NCI-H2029 treated with DMSO at 0.1 percent for 48 hours (cell line): ENCODE measurements at regions not wholly inside any gene's neighbourhood (a gene's known extent, or its start where the extent isn't known, plus 50 kb on each side); places are given as distances from the start of the nearest gene placed in this dataset.

ENCODE experiments used
- DNase-seq: peaks from one replicate; lab custom pipeline; 2025; lab: John Stamatoyannopoulos, UW

DNA sequence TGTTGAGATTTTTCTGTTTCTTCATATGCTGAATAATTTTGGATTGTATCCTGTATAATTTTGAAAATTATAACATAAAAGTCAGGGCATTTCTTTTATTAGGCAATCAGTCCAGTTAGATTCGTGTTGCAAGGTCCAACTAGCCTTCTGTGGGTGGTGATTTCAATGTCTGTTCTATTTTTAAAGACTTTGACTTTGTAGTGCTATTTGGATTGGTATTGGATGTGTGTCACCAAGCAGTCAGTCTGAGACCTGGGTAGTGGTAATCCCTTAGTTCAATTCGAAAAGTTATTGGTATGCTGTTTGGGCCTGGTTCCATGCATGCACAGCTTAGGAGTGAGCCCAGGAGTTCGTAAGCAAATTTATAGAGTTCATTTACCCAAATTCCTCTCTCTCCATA, 82.2 kb downstream of the EPDR1 start:
- no peak for DNase-seq

GRCh38 chr7:38006559-38006958, 86.1 kb downstream of the EPDR1 start:
- DNase-seq, result no peak

- DNase-seq, result no peak
Measured at GRCh38 chr7:38007096-38007495, 86.7 kb downstream of the EPDR1 start.

DNA sequence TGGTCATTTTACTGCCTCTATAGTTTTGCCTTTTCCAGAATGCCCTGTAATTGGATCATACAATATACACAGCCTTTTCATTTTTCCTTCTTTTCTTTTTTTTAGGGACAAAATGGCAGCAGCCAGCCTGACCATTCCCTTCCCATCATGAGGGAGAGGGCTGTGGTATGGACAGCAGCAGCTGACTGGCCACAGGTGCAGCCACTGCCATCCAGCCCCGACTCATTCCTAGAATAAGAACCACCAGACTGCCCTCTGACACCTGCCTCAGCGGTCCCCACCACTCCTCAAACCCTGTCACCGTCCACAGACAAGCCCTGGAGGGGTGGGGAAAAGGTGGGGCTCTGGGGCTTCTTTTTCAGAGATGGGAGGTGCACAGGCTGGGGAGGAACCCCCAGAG, 92.8 kb downstream of the EPDR1 start:
- no peak for DNase-seq

DNA sequence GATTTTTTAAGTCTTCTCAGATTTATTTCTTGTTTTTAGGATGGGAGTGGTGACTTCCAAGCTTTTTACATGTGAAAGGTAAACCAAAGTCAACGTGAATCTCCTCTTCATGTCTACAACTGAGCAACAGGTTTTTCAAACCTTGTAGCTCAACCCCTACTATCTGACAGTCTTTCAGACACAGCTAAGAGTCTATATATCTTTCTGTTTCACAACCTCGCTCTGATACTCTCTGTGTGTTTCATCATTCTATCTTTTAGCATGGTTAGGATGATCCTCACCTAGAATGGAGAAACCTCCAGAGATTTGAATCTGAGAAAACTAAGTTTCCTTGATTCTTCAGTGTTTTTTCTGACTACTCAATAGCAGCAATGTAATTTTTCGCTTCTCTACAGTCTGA, 96.1 kb downstream of the EPDR1 start:
- DNase-seq, result no peak

GRCh38 chr7:38017320-38017719, 96.9 kb downstream of the EPDR1 start:
- no peak for DNase-seq

DNA sequence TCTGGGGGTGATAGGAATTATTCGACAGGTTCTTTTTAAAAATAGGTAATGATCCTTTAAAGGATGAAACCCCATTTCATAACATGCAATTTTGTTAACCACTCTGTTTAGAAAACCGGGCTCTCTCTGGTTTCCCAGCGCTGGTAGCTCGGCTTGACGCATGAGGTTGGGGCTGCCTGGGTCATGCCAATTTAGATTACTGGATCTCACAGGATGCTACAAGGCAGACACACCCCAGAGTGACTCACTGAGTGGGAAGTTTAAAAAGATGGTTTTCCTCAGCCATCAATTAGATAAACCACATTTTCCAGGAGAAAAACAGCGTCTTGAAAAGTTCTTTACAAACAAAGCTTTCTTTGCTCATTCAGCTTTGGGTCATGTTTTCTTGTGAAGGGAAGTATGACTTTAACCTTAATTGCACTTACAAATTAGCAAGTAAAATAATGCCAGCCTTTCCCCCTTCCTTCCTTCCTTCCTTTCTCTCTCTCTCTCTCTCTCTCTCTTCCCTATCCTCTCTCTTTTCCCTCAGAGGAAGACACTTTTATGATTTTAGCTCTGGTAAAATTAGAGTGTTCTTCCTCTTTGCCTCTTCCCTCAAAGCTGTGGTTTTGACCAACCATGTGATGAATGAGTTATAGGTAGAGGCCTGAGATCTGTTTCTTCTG, 99.8 kb downstream of the EPDR1 start:
- DNase-seq, result no peak

- DNase-seq, result no peak
Measured at GRCh38 chr7:38021892-38022291, 101.5 kb downstream of the EPDR1 start.

- no peak for DNase-seq
Measured at GRCh38 chr7:38025815-38026214, 105.4 kb downstream of the EPDR1 start.

DNA sequence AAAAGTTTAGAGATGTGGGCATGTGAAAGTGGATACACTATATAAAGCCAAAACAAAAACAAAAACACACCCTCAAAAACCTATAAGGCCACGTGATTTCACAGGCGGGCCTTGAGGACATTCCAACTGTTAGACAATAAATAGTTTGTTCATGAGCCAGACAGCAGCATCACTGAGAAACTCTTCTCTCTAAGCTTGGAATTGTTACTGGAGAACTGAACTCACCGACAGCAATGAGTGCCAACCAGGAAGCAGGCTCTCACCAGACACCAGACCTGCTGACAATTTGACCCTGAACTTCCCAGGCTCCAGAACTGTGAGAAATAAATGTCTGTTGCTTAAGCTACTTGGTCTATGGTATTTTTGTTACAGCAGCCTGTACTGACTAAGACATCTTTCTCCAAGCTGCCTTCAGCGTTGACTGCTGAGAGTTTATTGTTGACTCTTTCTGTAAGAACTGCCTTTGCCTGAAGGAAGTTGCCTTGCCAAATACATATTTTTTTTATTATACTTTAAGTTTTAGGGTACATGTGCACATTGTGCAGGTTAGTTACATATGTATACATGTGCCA, 107.5 kb downstream of the EPDR1 start:
- DNase-seq, result no peak

- no peak for DNase-seq
Measured at GRCh38 chr7:38034062-38034908, 113.8 kb downstream of the EPDR1 start.

DNA sequence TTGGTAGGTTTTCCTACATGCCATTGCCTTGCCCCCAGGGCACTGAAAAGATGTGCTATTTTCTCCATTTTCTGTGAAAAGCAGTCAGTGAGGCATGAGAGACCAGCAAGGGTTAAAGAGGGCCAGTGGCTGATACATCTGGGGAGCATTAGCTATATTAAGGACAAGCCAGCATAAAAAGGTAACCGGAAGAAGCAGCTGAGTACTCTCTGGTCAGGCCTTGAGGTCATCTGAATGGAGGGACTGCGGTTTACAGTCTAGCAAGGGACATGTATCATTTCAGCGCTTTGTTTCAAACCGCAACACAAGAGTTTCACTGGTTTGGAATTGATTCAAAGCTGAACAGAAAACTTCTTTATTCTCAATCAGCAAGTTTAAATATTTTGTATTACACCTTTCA, 120.4 kb downstream of the EPDR1 start:
- no peak for DNase-seq

GRCh38 chr7:38049679-38050078, 128.4 kb upstream of the STARD3NL start:
- no peak for DNase-seq

DNA sequence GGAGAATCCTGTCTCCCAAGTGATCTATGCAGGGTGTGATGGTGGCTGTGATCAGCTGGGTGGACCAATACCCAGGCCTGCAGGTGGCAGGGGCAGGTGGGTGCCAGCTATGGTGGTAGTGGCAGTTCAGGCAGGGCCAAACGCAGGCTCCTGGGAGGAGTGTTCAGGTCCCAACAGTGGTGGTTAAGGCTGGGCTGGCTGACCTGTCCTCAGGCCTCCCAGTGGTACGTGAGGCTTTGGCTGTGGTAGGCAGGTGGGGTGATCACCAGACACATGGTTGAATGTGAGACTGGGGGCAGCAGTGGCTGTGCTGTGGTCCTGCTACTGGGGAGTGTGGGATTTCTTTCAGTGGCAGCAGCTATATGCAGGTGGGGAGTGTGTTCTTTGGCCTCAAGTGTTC, 126.7 kb upstream of the STARD3NL start:
- no peak for DNase-seq

DNA sequence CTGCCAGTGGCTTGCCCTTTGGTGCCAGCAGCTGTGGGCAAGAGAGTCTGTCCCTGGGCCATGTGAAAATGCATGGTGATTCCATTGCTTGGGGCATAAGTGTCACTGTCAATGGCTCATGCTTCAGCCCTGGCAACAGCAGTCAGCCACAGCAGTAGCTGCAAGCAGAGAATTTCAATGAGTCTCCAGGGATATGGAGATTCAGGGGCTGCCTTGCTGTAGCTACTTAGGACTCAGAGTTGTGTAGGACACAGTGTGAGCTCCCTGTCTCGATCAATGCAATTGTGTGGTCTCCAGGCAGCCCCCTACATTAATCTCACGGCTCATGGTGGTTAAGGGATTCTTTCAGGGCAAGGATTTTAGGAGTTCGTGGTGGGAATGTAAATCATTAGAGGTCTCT, 126.3 kb upstream of the STARD3NL start:
- no peak for DNase-seq

DNA sequence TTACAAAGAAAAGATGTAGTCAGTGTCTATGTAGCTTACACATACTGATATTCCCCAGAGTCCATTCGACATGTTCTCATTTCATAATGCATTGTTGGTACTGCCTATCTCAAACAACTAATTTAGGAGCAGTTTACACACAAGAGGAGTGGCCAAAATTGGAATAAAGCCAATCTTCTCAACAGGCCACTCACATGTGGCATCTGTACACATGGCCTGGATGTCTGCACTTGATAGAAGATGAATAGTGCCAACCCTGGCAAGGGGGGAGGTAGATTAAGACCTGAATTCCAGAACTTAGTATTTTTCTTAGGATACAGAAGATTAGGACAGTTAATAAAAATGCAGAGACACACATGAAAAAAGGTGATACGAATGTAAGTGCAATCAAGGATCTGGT, 125.3 kb upstream of the STARD3NL start:
- DNase-seq, result no peak

DNA sequence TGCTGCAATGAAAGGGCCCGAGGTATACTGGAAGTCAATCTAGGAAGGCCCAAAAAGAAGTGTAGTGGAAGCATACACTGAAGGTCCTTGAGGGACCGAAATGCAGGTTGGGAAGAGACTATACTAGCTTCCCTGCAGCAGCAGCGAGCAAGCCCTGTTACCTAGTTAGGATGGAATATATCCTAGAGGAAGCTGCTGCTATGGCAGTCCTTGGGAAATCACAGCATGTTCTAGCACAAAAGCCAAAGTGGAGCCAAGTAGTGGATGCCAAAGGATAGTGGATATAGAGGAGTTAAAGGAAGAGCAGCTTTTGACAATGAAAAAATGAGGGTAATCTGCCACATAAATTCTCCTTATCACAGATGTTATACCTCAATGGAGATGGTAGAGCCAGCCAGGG, 123.8 kb upstream of the STARD3NL start:
- DNase-seq, result no peak

DNA sequence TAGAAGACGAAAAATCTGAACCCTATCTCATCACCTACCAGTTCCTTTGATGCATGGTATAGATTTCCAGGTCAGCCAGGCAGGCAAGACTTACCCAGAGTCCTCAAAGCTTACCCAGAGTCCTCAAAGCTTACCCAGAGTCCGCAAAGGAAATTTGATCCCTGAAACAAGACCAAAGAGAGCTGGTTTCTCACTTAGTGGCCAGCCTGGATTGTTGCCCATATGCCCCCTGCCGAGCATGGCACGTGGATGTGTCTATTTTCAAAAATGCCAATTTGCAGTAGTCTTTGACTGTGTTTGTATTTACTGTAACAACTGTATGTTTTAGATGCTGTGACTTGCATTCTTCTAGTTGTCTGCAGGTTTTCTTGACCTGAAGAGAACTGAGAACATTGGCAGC, 120.2 kb upstream of the STARD3NL start:
- no peak for DNase-seq

DNA sequence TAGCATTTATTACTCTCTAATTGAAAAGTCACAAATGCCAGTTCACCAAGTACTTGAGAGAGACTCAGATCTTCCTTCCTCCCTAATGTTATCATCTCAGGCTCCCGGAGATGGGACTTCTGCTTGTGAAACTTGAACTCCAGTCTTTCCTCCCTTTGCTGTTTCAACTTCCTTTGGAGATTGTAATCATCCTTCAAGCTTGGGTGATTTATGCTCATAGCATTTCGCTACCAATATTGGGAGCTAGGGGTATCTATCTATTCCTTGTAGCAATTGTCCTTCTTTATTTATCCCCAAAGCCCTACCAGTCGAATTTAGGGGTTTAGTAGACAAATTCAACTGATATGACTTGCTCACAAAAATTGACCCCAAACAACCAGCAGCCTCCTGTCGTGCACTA, 117.9 kb upstream of the STARD3NL start:
- no peak for DNase-seq

- DNase-seq, result no peak
Measured at GRCh38 chr7:38060637-38061036, 117.4 kb upstream of the STARD3NL start.

DNA sequence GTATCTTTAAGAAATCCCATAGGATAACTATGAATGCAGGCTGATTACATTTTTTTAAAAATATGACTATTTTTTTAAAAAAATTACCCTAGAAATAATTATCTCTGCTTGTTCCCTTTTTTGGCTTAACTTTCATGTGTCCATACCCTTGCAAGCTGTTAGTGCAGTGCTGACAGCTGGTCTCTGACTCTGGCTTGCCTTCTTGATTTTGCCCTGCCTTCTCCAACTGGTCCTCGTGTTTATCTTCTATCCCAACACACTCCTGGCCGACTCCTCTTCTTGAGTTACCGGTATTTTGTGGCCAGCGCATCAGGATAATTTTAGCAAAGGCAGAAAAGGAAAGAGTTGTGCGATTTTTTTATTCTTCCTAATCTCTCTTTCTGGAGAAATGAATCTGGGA, 111.7 kb upstream of the STARD3NL start:
- no peak for DNase-seq

GRCh38 chr7:38068461-38068860, 109.6 kb upstream of the STARD3NL start:
- DNase-seq, result no peak

- no peak for DNase-seq
Measured at GRCh38 chr7:38069052-38069451, 109.0 kb upstream of the STARD3NL start.
